ENCODE measurements at regions not wholly inside any gene's neighbourhood (a gene's known extent, or its start where the extent isn't known, plus 50 kb on each side); places are given as distances from the start of the nearest gene placed in this dataset.

DNA sequence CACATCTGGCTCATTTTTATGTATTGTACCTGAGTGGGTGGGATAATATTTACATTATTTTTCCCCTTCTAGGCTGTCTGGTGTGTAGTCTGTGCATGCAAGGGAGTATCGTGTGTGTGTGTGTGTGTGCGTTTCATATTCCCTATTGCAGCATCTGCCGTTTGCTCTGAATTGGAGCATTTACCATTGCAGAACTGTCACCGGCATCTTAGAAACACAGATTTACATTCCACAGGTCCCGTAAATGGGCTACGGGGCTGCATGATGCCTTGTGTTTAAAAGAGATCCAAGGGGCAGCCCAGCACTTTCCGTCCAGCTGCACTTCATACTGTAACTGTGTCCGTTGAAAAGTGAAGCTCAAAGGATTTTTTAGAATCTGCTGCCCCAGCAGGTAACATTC, 167.1 kb upstream of the KIAA1217 start:
- intact Hi-C loops (cut with DNase I; ENCODE audit: low total_unique reads) = no loop called here
- Histone ChIP-seq H3K36me3 (no peaks in the 10 kb centered on the region), H3K4me1 (no peaks in the 10 kb centered on the region), H3K9me3 (no peaks in the 10 kb centered on the region), H3K27ac (no peak overlapping the region), H3K27me3 (no peaks in the 10 kb centered on the region), H3K4me3 (no peak overlapping the region)
- TF ChIP-seq POLR2A (IDR thresholded peaks at IDR 0.05) = no peak
- TF ChIP-seq, protein P1, sequence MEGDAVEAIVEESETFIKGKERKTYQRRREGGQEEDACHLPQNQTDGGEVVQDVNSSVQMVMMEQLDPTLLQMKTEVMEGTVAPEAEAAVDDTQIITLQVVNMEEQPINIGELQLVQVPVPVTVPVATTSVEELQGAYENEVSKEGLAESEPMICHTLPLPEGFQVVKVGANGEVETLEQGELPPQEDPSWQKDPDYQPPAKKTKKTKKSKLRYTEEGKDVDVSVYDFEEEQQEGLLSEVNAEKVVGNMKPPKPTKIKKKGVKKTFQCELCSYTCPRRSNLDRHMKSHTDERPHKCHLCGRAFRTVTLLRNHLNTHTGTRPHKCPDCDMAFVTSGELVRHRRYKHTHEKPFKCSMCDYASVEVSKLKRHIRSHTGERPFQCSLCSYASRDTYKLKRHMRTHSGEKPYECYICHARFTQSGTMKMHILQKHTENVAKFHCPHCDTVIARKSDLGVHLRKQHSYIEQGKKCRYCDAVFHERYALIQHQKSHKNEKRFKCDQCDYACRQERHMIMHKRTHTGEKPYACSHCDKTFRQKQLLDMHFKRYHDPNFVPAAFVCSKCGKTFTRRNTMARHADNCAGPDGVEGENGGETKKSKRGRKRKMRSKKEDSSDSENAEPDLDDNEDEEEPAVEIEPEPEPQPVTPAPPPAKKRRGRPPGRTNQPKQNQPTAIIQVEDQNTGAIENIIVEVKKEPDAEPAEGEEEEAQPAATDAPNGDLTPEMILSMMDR (IDR thresholded peaks at IDR 0.05) = no peak
- no peak for TF ChIP-seq POLR2AphosphoS5 (IDR thresholded peaks at IDR 0.05)
- no peak for DNase-seq (ENCODE audit: low spot score in 2 of 2)

DNA sequence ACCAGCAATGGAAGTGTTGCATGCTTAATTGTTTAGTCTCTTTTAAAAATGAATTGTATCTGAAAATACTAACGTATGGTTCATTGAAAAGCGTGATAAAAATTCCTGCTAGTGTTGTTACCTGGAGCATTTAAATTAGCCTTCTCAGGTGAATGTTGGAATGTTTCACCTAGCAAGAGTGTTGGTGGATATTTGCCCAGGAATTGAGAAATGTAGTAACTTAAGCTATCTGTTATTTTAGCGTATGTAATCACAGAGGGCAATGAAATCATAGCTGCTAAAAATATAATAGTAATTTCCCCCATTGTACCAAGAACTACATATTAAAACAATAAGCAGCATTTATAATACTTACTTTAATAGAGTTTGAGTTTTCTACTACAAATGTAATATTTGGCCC, 166.1 kb upstream of the KIAA1217 start:
- no peak for TF ChIP-seq POLR2AphosphoS5 (IDR thresholded peaks at IDR 0.05)
- TF ChIP-seq, protein P1 (IDR thresholded peaks at IDR 0.05) = no peak
- TF ChIP-seq POLR2A (IDR thresholded peaks at IDR 0.05) = no peak

DNA sequence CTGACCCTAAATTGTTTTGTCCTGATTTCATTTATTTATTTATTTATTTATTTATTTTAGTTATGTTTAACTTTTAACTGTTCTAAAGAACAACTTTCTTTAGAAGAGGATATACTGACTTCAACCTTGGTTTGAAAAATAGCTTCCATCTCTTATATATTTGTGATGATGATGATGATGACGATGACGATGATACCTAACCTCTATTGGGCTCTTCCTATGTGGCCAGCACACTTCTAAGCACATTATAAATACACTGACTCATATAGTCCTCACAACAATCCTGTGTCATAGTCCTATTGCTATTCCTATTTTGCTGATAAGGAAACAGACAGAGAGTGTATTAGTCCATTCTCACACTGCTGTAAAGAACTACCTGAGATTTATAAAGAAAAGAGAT, 162.9 kb upstream of the KIAA1217 start:
- intact Hi-C loops (cut with DNase I; ENCODE audit: low total_unique reads) = no loop called here
- DNase-seq (ENCODE audit: low spot score in 2 of 2) = no peak
- no peak for TF ChIP-seq POLR2AphosphoS5 (IDR thresholded peaks at IDR 0.05)
- TF ChIP-seq, protein P1 (IDR thresholded peaks at IDR 0.05) = no peak
- Histone ChIP-seq H3K4me1 (no peaks in the 10 kb centered on the region), H3K36me3 (no peaks in the 10 kb centered on the region), H3K9me3 (peaks cover 0 to 14% of the 10 kb centered on the region in 2 donors), H3K4me3 (no peak overlapping the region), H3K27ac (no peak overlapping the region), H3K27me3 (no peaks in the 10 kb centered on the region)

More for the DNA sequence above, 166.1 kb upstream of the KIAA1217 start:
- Histone ChIP-seq H3K4me1 (no peaks in the 10 kb centered on the region), H3K9me3 (no peaks in the 10 kb centered on the region), H3K4me3 (no peak overlapping the region), H3K36me3 (no peaks in the 10 kb centered on the region), H3K27me3 (no peaks in the 10 kb centered on the region), H3K27ac (no peak overlapping the region)
- no peak for DNase-seq (ENCODE audit: low spot score in 2 of 2)
- intact Hi-C loops (cut with DNase I; ENCODE audit: low total_unique reads) = no loop called here

DNA sequence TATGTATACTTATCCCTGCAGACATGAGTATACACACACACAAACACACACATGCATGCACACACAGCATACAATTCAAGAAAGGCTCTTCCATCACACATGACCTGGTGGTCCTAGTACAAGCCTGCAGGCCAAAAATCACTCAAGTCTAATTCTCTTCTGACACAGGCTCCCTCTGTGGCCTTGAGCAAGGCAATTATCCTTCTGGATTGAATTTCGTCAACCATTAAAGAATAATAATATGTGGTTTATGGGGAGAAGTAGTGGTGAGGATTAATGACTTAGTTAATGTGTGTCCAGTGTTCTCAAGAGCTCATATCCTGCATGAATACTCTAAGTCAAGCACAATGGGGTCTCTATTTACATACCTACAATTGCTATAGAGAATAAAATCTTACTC, 161.8 kb upstream of the KIAA1217 start:
- H3K9me3 ChIP-seq = peaks cover 0 to 17% of the 10 kb centered on the region in 2 donors
- H3K27me3 ChIP-seq = no peaks in the 10 kb centered on the region
- no peaks in the 10 kb centered on the region for H3K4me1 ChIP-seq
- no peak overlapping the region for H3K4me3 ChIP-seq
- no peak overlapping the region for H3K27ac ChIP-seq
- DNase-seq (ENCODE audit: low spot score in 2 of 2) = no peak
- intact Hi-C loops (cut with DNase I; ENCODE audit: low total_unique reads) = no loop called here
- TF ChIP-seq POLR2A (IDR thresholded peaks at IDR 0.05) (no peak), POLR2AphosphoS5 (IDR thresholded peaks at IDR 0.05) (no peak)
- TF ChIP-seq, protein P1 (IDR thresholded peaks at IDR 0.05) = no peak
- H3K36me3 ChIP-seq = no peaks in the 10 kb centered on the region

DNA sequence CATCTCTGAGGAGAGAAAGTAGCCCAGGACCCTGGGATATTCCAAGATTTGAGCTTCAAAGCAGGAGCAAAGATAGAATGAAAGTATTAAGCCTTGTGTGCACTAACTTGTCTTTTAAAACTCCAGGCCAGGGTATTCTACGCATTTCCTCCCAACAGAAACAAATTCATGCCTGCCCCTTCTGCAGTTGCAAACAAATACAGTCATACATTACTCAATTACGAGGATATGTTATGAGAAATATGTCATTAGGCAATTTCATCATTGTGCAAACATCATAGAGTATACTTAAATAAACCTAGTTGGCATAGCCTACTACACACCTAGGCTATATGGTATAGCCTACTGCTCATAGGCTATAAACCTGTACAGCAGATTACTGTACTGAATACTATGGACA, 154.5 kb upstream of the KIAA1217 start:
- H3K4me1 ChIP-seq = no peaks in the 10 kb centered on the region
- peaks cover 0 to 17% of the 10 kb centered on the region in 2 donors for H3K9me3 ChIP-seq
- H3K36me3 ChIP-seq = no peaks in the 10 kb centered on the region
- TF ChIP-seq, protein P1 (IDR thresholded peaks at IDR 0.05) = no peak
- TF ChIP-seq POLR2AphosphoS5 (IDR thresholded peaks at IDR 0.05) (no peak), POLR2A (IDR thresholded peaks at IDR 0.05) (no peak)
- H3K27ac ChIP-seq = no peak overlapping the region
- intact Hi-C loops (cut with DNase I; ENCODE audit: low total_unique reads) = no loop called here
- DNase-seq (ENCODE audit: low spot score in 2 of 2) = no peak
- H3K27me3 ChIP-seq = no peaks in the 10 kb centered on the region
- H3K4me3 ChIP-seq = no peak overlapping the region
